ENCODE measurements at regions not wholly inside any gene's neighbourhood (a gene's known extent, or its start where the extent isn't known, plus 50 kb on each side); places are given as distances from the start of the nearest gene placed in this dataset.

DNA sequence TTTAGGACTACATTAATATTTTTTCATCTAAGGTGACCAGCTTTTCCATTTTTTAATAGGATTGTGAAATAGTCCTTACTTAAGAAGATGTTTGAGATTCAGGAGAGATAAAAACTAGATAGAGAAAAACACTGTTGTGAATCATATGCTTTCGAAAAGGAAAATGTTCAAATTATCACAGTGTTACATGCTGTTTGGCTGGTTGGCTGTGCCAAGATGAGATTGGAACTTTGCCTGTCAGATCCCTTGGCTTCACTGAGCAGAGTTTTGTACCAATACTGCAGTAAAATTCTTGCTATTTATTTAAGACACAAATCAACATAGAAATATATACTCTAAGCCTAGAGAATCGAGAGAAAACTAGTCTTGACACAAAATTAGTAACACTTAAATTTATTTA, 117.2 kb downstream of the OXSM start:
- TF ChIP-seq, protein P1, sequence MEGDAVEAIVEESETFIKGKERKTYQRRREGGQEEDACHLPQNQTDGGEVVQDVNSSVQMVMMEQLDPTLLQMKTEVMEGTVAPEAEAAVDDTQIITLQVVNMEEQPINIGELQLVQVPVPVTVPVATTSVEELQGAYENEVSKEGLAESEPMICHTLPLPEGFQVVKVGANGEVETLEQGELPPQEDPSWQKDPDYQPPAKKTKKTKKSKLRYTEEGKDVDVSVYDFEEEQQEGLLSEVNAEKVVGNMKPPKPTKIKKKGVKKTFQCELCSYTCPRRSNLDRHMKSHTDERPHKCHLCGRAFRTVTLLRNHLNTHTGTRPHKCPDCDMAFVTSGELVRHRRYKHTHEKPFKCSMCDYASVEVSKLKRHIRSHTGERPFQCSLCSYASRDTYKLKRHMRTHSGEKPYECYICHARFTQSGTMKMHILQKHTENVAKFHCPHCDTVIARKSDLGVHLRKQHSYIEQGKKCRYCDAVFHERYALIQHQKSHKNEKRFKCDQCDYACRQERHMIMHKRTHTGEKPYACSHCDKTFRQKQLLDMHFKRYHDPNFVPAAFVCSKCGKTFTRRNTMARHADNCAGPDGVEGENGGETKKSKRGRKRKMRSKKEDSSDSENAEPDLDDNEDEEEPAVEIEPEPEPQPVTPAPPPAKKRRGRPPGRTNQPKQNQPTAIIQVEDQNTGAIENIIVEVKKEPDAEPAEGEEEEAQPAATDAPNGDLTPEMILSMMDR (IDR thresholded peaks at IDR 0.05), result no peak
- TF ChIP-seq ZFX (IDR thresholded peaks at IDR 0.05; ENCODE audit: borderline replicate concordance), result no peak
